GM21515 (cell line): ENCODE measurements at regions not wholly inside any gene's neighbourhood (a gene's known extent, or its start where the extent isn't known, plus 50 kb on each side); places are given as distances from the start of the nearest gene placed in this dataset.
"Not testable (repeated sequence)": the region's sequence is repeated elsewhere in the genome, so short reads cannot be mapped to it uniquely, and the experiment has no call there.

Experiments
- ATAC-seq: cut with Tn5 transposase; IDR thresholded peaks from one replicate; pipeline ENCODE4 v1.9.1; 2021; ENCODE audit not compliant: unreplicated experiment

DNA sequence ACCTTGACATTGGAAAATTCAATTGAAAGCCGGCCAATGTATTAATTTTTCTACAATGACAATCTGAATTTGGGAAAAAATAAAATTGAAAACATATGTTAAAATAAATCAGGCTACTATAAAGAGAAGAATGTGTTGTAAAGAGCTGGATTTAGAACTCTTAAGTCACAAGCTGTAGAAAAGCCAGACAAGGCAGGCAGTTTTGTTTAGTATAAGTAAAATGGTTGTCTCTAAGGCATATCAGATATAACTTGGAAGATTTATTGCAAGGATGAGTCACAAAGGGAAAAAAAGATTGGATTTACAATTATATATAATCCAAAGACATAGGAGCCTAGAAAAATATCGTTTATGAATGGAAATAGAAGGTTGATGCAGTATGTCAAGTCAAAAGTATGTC lies 549.1 kb upstream of the EPHA5 start:
- ATAC-seq, result no peak

DNA sequence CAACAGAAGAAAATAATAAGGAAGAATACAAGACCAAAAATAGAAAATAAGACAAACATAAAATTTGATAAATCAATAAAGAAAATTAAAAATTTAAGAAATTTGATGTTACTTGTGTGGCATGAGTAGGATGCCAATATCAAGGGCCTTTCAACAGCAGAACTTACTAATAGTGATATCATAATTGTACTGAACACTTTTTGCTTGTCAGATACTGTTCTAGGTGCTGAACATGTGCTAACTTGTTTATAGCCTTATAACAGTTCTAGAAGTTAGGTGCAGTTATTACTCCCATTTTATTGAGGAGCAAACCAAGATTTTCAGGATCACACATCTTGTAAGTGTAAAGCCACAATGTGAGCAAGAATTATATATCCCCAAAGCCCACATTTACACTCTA lies 546.0 kb upstream of the EPHA5 start:
- ATAC-seq, result no peak

DNA sequence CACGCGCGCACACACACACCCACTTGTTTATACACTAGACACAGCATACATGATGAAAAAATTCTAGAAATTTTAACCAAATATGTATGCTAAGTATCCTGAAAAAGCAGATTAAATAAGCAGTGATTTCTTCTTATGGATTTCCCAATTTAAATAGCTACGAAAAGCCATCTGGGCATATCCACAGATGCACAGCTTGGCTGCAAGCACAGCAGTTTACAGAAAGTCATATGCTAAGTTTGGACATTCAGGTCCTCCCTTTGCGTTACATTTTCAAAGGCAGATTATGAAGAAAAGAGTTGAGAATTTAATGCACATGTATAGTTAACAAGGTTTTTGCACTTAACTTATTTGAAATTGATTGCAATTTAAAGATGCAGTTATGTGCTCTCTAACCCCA lies 542.2 kb upstream of the EPHA5 start:
- no peak for ATAC-seq

DNA sequence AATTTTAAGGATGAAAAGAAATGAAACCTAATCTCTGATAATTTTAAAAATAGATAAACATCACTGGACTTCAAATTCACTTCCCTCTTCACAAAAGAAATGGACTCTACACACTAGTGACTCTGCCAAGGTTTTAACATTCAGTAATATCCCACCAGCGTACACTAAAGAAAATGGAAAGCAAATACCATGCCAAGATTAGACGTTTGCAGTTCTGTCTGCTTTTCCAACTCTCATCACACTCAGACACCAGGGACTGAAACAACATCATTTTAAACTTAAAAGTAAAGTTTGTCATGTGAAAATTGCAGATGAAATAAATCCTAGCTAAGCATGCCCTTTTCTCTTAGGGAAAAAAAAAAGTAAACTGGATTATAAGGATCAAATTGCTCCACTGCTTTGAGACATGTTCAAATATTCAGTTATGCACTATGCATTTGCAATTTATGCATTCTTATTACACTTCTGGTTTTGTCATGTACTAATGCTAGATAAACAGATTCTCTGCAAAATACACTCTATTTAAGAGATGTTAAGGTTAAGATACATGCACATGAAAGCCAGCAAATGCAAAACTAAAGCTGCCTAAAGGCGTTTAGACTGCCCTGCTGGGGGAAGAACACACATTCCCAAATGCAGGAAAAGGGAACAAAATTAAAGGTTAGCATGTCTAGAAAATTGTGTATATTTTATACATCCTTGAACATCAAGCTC lies 534.4 kb upstream of the EPHA5 start:
- no peak for ATAC-seq

DNA sequence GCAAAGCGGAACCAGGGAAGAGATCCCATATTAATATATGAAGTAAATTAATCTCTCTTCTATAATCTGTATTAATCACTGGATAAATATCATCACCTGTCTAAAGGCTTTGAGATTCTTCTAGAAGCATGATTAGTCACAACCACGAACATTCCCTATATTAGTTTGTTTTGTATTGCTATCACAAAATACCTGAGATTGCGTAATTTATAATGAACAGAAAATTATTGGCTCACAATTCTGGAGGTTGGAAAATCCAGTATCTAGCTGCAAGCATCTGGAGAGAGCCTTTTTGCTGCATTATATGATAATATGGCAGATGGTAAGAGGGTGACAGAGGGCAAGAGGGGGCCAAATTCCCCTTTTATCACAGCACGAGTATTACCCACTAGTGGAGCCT lies 532.6 kb upstream of the EPHA5 start:
- no peak for ATAC-seq

DNA sequence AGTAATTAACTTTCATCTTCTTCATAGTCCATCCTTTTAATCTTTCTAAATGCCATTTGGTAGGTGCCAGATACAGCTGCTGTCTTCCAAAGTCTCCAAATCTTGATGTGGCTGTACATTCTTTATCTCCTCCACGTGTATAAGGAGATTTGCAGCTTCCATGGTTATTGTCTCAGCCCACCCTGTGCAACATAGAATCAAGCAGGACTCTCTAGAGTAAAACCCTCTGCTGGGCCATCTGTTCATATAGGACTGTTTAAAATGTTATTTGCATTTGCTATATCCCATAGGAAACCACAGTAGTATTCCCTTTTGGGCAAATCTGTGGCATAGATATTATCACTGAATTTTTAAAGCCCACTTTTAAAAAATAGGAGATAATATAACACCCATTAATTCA lies 527.2 kb upstream of the EPHA5 start:
- ATAC-seq, result no peak

DNA sequence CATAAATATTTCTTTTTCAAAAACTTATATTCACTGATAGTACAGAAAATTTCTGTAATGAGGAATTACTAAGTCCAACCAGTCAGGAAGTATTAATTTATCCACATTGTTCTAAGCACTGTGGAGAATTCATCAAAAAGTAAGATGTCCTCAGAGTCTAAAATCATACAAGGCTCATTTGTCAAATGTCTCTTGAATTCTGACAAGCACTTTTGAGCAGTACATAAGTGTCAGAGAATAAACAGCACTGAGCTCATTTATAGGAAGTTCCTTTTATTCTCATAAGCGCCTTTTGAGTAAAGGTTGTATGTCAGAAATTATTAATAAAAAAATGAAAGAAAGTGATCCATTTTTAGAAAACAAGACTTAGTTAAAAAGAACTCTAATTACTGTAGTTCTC lies 523.2 kb upstream of the EPHA5 start:
- no peak for ATAC-seq

DNA sequence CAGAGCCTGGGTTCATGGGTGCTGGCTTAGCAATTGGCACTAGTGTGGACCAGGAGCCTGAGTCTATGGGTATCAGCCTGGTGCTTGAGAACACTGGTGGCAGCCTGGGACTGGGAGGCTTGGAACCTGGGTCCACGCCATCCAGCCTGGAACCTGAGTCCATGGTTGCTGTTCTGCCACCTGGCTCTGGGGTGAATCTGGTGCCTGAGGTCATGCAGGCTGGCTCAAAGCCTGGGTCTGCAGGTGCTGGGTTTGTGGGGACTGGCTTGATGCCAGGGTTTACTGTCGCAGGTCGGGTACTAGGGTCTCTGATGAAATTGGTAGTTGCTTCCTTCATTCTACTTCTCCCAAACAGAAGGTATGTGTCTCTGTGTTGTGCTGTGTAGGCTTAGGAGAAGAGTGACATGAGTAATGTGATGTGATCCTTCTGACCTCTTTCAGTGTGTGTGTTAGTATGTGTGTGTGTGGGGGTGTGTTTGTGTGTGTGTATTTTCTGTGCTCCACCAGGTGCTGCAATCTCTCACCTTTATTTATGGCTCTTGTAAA lies 517.0 kb upstream of the EPHA5 start:
- no peak for ATAC-seq

DNA sequence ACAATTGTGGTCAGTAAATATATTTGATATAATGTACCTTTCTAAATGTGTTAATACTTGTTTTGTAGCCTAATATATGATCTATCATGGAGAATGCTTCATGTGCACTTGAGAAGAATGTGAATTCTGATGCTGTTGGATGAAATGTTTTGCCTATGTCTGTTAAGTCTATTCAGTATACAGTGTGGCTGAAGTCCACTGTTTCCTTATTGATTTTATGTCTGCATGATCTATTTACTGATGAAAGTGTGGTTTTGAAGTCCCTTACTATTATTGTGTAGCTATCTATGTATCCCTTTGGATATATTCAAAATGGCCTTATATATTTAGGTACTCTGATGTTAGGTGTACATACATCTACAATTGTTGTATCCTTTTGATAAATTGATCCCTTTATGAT lies 515.8 kb upstream of the EPHA5 start:
- no peak for ATAC-seq

DNA sequence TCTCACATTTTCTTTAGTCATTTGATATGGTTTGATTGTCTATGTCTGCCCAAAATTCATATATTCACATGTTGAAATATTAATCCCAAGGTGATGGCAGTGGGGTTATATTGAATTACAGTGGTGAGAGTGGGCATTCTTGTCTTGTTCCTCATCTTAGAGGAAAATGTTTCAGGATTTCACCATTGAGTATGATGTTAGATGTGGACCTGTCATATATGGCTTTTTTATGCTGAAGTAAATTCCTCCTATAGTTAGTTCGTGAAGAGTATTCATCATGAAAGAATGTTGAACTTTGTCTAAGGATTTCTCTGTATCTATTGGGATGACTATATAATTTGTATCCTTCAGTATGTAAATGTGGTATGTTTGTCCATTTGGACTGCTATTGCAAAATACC lies 512.3 kb upstream of the EPHA5 start:
- ATAC-seq, result no peak

DNA sequence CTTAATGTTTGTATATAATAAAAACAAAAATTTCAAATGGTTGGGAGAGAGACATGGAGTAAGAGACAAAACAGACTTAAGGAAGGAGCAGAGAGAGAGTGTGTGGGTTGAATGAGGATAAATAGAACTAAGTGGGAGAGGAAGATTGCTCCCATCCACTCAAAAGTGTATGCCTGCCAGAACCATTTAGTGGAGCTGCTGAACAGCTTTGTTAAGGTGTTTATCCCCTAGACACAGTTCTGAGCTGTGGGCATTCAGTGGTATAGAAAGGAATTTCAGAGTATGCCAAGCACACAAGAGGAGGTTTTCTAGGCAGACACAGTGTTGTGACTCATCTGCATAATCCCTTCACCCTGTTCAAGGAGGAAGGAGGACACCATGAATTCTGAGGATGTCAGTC lies 508.6 kb upstream of the EPHA5 start:
- ATAC-seq, result no peak

DNA sequence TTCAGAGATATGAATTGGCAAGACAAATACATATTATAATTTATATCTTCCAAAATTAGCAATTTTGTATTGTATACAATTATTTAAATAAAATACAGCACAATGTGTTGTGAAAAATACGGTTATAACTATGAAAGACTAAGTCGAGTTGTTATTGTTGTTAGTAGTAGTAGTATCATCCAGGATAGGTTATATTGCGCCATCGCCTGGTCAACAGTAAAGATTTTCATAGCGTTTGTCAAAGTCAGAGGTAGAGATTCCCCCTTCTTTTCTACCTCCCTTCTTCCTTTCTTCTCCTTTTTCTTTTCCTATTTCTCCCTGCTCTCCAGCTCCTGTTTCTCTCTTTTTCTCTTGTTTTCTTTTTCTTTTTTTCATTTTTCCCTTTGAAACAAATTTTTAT lies 499.1 kb upstream of the EPHA5 start:
- ATAC-seq, result no peak

DNA sequence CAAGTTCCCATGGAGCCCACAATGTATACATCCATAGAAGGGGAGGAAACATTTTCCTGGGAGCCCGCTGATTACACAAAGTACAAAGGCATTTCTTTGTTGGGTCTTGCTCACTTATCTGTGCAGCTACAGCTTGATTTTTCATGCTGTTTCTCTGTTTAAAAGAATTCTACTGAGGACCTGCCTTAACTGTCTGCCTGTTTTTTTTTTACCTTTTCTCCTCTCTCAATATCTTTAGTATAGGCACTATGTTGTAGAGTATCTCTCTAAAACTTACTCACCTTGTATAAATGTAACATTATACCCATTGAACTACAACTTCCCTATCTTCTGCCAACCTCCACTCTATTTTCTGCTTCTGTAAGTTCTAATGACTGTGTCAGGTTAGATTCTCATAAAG lies 494.6 kb upstream of the EPHA5 start:
- ATAC-seq, result no peak

DNA sequence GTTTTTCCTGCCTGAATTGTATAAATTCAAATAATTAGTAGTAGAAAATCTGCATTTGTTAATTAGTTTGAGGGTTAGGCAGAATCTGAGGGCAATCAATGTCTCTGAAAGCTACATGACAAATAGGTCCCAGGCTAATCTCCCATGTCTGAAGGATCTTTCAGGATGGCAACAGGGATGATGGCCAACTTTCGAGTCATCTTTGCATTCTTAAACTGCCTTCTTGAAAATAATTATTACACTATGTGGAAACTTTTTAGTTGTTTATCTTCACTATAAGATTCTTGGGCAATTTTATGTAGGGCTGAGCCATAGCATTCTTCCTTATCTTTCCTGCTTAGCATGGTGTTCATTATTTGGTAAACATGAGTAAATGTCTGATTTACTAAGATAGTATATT lies 490.3 kb upstream of the EPHA5 start:
- no peak for ATAC-seq

DNA sequence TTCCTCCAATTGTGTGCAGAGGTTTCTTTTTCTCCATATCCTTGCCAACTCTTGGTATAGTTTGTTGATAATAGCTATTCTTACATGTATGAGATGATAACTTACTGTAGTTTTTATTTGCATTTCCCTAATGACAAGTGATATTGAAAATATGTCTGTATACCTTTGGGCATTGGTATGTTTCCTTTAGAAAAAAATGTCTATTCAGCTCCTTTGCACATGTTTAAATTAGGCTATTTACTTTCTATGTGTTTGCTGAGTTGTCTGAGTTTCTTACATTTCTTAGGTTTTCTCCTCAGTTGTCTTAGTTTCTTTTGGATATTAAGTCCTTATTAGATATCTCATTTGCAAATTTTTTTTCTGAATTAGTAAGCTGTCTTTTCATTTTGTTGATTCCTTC lies 487.3 kb upstream of the EPHA5 start:
- no peak for ATAC-seq

DNA sequence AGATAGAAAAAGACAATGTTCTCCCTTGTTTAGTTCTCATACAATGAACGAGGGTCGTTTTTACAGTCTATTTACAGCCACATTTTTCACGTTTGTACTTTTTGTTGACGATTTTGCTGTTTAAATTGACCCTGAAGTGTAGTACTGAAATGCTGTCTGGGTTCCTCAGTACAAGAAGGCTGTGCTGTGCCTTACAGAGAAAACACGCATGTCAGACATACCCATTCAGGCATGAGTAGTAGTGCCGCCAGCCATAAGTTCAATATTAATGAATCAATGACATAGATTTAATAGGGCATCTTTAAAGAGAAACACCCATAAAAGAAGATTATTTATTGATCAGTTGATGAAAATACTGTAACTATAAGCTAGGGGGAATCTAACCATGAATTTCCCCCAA lies 459.8 kb upstream of the EPHA5 start:
- ATAC-seq, result no peak

DNA sequence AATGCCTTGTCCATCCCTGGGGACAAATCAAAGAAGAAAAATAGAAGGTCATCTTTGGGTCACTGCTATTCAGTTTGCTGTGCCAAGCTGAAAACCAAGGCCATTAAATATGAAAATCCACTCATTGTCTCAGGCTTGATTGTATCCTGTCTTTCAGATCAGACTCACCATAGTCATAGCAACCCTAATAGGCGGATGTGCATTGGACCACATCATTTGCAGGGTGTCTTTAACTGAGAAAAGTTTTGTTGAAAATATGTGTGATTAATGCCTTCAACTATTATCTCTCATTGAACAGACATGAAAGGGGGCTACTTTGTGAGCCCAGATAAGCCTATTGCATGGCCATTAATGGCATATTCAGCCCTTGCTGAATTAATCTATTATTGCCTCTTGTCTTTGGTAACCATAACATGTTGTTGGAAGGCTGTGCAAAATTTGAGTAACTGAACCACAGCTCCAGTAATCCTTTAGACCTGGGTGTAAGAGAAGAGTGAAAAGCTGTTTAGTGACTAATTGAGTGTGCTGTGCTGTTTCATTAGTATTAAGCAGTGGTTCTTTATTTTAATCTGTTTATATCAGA lies 453.6 kb upstream of the EPHA5 start:
- ATAC-seq, result no peak

DNA sequence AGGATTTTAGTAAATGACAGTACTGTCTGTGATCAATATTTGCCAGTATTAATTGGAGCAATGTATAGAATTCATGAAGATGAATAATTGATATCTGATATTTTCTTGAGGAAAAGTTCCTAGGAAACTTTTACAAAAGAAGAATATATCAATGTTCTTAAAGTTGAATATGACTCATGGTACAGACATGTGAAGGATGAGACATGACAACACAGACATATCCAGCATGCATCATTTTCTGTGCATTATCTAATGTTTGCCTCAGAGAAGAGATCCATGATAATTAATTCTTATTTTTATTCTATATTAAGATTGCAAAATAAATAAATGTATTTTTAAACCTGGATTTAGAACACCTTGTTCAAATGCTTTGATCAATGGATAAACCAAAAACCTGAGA lies 452.9 kb upstream of the EPHA5 start:
- ATAC-seq, result no peak

DNA sequence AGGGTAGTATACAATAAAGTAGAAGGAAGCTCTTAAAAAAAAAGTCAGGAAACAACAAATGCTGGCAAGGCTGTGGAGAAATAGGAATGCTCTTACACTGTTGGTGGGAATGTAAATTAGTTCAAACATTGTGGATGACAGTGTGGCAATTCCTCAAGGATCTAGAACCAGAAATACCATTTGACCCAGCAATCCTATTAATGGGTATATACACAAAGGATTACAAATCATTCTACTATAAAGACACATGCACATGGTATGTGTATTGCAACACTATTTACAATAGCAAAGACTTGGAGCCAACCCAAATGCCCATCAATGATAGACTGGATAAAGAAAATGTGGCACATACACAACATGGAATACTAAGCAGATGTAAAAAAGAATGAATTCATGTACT lies 444.9 kb upstream of the EPHA5 start:
- not testable (repeated sequence) for ATAC-seq

DNA sequence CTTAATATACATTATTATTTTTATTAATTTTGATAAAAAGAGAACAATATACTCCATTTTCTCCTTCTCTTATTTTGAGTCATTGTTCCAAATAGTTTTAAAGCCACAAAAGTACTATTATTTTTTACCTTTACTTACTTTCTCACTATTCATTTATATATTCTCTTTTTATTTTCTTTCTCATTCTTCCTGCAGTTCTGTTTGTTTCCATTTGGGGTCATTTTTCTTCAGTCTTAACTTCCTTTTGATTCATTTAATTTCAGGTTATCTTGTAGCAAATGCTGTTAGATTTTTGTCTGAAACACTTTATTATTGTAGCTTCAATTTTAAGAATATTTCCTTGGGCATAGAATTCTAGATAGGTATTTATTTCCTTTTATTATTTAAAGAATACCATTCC lies 438.6 kb upstream of the EPHA5 start:
- no peak for ATAC-seq

DNA sequence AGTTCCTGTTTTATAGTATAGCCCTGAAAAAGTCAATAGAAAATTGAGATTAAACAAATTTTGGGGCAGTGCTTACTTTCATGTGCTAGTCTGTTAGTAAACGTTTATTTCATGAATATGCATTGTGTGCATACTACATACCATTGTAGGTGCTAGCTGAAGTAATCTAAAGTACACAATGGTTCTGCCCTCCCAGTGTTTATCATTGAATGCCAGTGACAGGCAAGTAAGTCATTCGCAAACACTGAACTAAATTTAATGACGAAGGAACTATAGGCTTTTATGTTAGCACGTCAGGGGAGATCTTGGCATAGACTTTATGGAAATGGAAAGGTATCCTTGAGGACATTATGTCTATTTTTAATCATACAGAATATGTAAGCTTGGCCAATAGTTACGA lies 426.9 kb upstream of the EPHA5 start:
- no peak for ATAC-seq

DNA sequence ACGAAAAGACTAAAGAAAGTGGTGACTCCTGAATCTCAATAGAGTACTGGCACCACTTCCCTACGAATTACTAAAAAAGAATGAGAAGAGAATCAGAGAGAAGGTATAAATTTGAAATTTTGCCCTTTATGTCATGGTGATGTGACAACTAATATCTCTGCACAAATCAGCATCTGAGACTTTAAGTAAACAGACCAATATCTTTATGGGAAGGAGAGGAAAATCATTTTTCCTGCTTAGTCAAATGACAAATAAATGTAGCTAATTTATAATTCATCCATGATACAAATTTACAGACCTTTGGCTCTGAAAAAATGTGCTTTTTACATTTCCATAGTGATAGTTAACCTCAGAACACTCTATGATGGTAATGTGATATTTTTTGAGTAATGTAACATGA lies 424.8 kb upstream of the EPHA5 start:
- ATAC-seq, result no peak

DNA sequence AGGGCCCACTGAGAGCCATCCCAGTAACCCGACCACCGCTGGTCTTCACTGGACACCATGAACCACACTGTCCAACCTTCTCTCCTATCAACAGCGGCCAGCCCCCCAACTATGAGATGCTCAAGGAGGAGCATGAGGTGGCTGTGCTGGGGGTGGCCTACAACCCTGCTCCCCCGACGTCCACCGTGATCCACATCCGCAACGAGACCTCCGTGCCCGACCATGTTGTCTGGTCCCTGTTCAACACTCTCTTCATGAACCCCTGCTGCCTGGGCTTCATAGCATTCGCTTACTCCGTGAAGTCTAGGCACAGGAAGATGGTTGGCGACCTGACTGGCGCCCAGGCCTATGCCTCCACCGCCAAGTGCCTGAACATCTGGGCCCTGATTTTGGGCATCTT lies 423.8 kb upstream of the EPHA5 start:
- no peak for ATAC-seq
